ENCODE measurements at regions not wholly inside any gene's neighbourhood (a gene's known extent, or its start where the extent isn't known, plus 50 kb on each side); places are given as distances from the start of the nearest gene placed in this dataset.

- TF ChIP-seq E4F1 (IDR thresholded peaks at IDR 0.05; ENCODE audit: borderline replicate concordance, partially characterized antibody) (no peak), NFYA (IDR thresholded peaks at IDR 0.05; ENCODE audit: borderline replicate concordance, low read depth, low read length) (no peak), EZH2 (IDR thresholded peaks at IDR 0.05; ENCODE audit: borderline replicate concordance, control insufficient read depth, low read depth, low read length) (no peak), STAT1 (conservative IDR thresholded peaks at IDR 0.05) (no peak), PAX5 (IDR thresholded peaks at IDR 0.05; ENCODE audit: borderline replicate concordance, low read depth, low read length) (no peak)
- TF ChIP-seq, protein P1, sequence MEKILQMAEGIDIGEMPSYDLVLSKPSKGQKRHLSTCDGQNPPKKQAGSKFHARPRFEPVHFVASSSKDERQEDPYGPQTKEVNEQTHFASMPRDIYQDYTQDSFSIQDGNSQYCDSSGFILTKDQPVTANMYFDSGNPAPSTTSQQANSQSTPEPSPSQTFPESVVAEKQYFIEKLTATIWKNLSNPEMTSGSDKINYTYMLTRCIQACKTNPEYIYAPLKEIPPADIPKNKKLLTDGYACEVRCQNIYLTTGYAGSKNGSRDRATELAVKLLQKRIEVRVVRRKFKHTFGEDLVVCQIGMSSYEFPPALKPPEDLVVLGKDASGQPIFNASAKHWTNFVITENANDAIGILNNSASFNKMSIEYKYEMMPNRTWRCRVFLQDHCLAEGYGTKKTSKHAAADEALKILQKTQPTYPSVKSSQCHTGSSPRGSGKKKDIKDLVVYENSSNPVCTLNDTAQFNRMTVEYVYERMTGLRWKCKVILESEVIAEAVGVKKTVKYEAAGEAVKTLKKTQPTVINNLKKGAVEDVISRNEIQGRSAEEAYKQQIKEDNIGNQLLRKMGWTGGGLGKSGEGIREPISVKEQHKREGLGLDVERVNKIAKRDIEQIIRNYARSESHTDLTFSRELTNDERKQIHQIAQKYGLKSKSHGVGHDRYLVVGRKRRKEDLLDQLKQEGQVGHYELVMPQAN (conservative IDR thresholded peaks at IDR 0.05): no peak
Observed at GRCh38 chr5:23825196-23825595, 317.8 kb downstream of the PRDM9 start (continued).

GRCh38 chr5:23840083-23840482, 332.7 kb downstream of the PRDM9 start:
- no peaks in the 10 kb centered on the region for H3K9me3 ChIP-seq (replicated peaks; ENCODE audit: control insufficient read depth, insufficient read depth, low read length)
- no peak overlapping the region for H3K4me3 ChIP-seq
- no peak overlapping the region for H2AFZ ChIP-seq (ENCODE audit: control insufficient read depth, low read depth, low read length)
- in situ Hi-C loops (cut with MboI): no loop called here
- no TSS peak for BruUV-seq (replicated peaks)
- H3K27ac ChIP-seq (ENCODE audit: control insufficient read depth, insufficient read depth): no peak overlapping the region
- no peak for FAIRE-seq
- POLR2A ChIA-PET: interaction anchor here (0.6 kb wide), 1 partner anchor 32 kb away, joined by 4 read pairs; no protein-coding TSS in a partner anchor
- no peak overlapping the region for H3K9ac ChIP-seq (ENCODE audit: control insufficient read depth, insufficient read depth, low read length)
- no peak for ATAC-seq
- H4K20me1 ChIP-seq (ENCODE audit: control insufficient read depth, insufficient read depth): no peaks in the 10 kb centered on the region
- H3K27me3 ChIP-seq (replicated peaks in 1 of 2; ENCODE audit: control insufficient read depth in 2 of 2, insufficient read depth in 2 of 2, low read length in 1 of 2): no peaks in the 10 kb centered on the region
- H3K4me2 ChIP-seq (ENCODE audit: control insufficient read depth, insufficient read depth): no peak overlapping the region
- no peak for DNase-seq (ENCODE audit: low read depth, low spot score)
- H3K79me2 ChIP-seq (ENCODE audit: control insufficient read depth, insufficient read depth, low read length): no peaks in the 10 kb centered on the region
- intact Hi-C loops (cut with micrococcal nuclease; ENCODE audit: unreplicated experiment): no loop called here
- CTCF ChIA-PET: interaction anchor here (0.7 to 1.3 kb wide), 3 partner anchors 9 to 259 kb away, joined by 3 to 5 read pairs (median 4); no protein-coding TSS in a partner anchor
- SMC1A ChIA-PET (ENCODE audit: uncharacterized antibody, unreplicated experiment): interaction anchor here (0.7 to 1.1 kb wide), 3 partner anchors 25 to 631 kb away, joined by 3 to 4 read pairs (median 3); no protein-coding TSS in a partner anchor
- no peaks in the 10 kb centered on the region for H3K4me1 ChIP-seq (ENCODE audit: control insufficient read depth, insufficient read depth, low read length)
- no peaks in the 10 kb centered on the region for H3K36me3 ChIP-seq (ENCODE audit: control insufficient read depth in 2 of 2, insufficient read depth in 2 of 2, low read length in 1 of 2)
- RAD21 ChIA-PET (ENCODE audit: unreplicated experiment): interaction anchor here (0.8 kb wide), 1 partner anchor 19 kb away, joined by 3 read pairs; no protein-coding TSS in a partner anchor
- no peak for TF ChIP-seq ZNF217 (IDR thresholded peaks at IDR 0.05)
- no peak for TF ChIP-seq STAT1 (conservative IDR thresholded peaks at IDR 0.05)
- TF ChIP-seq, protein P2, sequence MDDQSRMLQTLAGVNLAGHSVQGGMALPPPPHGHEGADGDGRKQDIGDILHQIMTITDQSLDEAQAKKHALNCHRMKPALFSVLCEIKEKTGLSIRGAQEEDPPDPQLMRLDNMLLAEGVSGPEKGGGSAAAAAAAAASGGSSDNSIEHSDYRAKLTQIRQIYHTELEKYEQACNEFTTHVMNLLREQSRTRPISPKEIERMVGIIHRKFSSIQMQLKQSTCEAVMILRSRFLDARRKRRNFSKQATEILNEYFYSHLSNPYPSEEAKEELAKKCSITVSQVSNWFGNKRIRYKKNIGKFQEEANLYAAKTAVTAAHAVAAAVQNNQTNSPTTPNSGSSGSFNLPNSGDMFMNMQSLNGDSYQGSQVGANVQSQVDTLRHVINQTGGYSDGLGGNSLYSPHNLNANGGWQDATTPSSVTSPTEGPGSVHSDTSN (IDR thresholded peaks at IDR 0.05; ENCODE audit: insufficient replicate concordance, low read depth, low read length): no peak
- no peak for TF ChIP-seq WRNIP1 (IDR thresholded peaks at IDR 0.05; ENCODE audit: borderline replicate concordance, low read depth, low read length)
- TF ChIP-seq NRF1 (conservative IDR thresholded peaks at IDR 0.05; ENCODE audit: low read depth, low read length): no peak
- no peak for TF ChIP-seq CUX1 (IDR thresholded peaks at IDR 0.05; ENCODE audit: insufficient replicate concordance, low read depth, low read length)

All from GM12878 (cell line).